ENCODE measurements at regions not wholly inside any gene's neighbourhood (a gene's known extent, or its start where the extent isn't known, plus 50 kb on each side); places are given as distances from the start of the nearest gene placed in this dataset.

GRCh38 chr22:22351366-22351765, 106.8 kb downstream of the VPREB1 start:
- ChIA-PET POLR2A (interaction anchor here (0.8 to 1.2 kb wide), 3 partner anchors 13 to 58 kb away, joined by 3 to 5 read pairs (median 3); no protein-coding TSS in a partner anchor), CTCF (ENCODE audit: low intra/inter-chr PET ratio) (interaction anchor here (0.5 to 0.7 kb wide), 2 partner anchors 20 to 262 kb away, joined by 3 to 7 read pairs; no protein-coding TSS in a partner anchor)
- TF ChIP-seq ZNF184 (CRISPR knock-in tag; IDR thresholded peaks at IDR 0.05) (peak; percentile 13; the same call in 1 of the 2 replicates), ZNF133 (CRISPR knock-in tag; IDR thresholded peaks at IDR 0.05) (no peak), NFIX (CRISPR knock-in tag; IDR thresholded peaks at IDR 0.05; ENCODE audit: low read depth) (no peak), XRCC4 (IDR thresholded peaks at IDR 0.05; ENCODE audit: extremely low read depth, insufficient read depth, insufficient read length) (no peak), BRCA1 (IDR thresholded peaks at IDR 0.05) (no peak), BRCA1 (CRISPR knock-in tag; IDR thresholded peaks at IDR 0.05) (0 out of 2 replicates have a peak, but pooled peaks have one; percentile 41), MCM3 (IDR thresholded peaks at IDR 0.05) (peak; percentile 49; the same call in 1 of the 2 replicates), ARID2 (IDR thresholded peaks at IDR 0.05) (no peak), ELK1 (CRISPR knock-in tag; IDR thresholded peaks at IDR 0.05) (no peak), ZC3H4 (CRISPR knock-in tag; IDR thresholded peaks at IDR 0.05; ENCODE audit: borderline replicate concordance) (peak; percentile 77; the same call in 1 of the 2 replicates), MAZ (CRISPR knock-in tag; conservative IDR thresholded peaks at IDR 0.05 in 1 of 2, IDR thresholded peaks at IDR 0.05 in 1 of 2) (no peak), ZNF77 (CRISPR knock-in tag; IDR thresholded peaks at IDR 0.05) (no peak)
- no TSS peak for BruUV-seq (replicated peaks)
- WGBS (ENCODE audit: insufficient coverage, low coverage, missing lambda C conversion rate): under 1% methylated on average over 3 of the region's 3 CpGs
- H3K9me1 ChIP-seq (ENCODE audit: control insufficient read depth, insufficient read depth, low read length): peaks cover 4% of the 10 kb centered on the region
- no peak overlapping the region for H3K4me3 ChIP-seq
- intact Hi-C loops (cut with micrococcal nuclease) (loop anchor here (10.0 kb wide), 1 partner anchor 333 kb away; no protein-coding TSS in a partner anchor), in situ Hi-C loops (cut with MboI) (no loop called here)
- peaks cover 31 to 41% of the 10 kb centered on the region in 2 experiments for H3K27me3 ChIP-seq (ENCODE audit: control insufficient read depth in 2 of 2, insufficient read depth in 2 of 2, low read length in 2 of 2)
- DNase-seq (ENCODE audit: extremely low read depth in 1 of 4, low spot score in 3 of 4) (no peak), FAIRE-seq (no peak), ATAC-seq (no peak)
- no peaks in the 10 kb centered on the region for H3K79me2 ChIP-seq (ENCODE audit: control insufficient read depth, insufficient read depth, low read length)
- no peak overlapping the region for H2AFZ ChIP-seq (ENCODE audit: low read depth, low read length)
- peaks cover 32% of the 10 kb centered on the region for H4K20me1 ChIP-seq (replicated peaks; ENCODE audit: control insufficient read depth, insufficient read depth, low read length)
- H3K9me3 ChIP-seq (replicated peaks; ENCODE audit: control insufficient read depth, insufficient read depth, low read depth, low read length): no peaks in the 10 kb centered on the region
- no peaks in the 10 kb centered on the region for H3K36me3 ChIP-seq (ENCODE audit: control insufficient read depth, insufficient read depth, low read length)
- H3K9ac ChIP-seq (ENCODE audit: insufficient read depth in 1 of 2, low read depth in 2 of 2, low read length in 2 of 2): no peak overlapping the region
- H3K4me1 ChIP-seq (replicated peaks in 1 of 2; ENCODE audit: control insufficient read depth in 2 of 2, insufficient read depth in 2 of 2, low read length in 2 of 2): no peaks in the 10 kb centered on the region
- no peak overlapping the region for H3K4me2 ChIP-seq (ENCODE audit: insufficient read depth, low read length)
- no peak overlapping the region for H3K27ac ChIP-seq (ENCODE audit: extremely low read depth, low read depth, low read length)
